HepG2 (cell line): ENCODE measurements at regions not wholly inside any gene's neighbourhood (a gene's known extent, or its start where the extent isn't known, plus 50 kb on each side); places are given as distances from the start of the nearest gene placed in this dataset.

ENCODE experiments used
- ATAC-seq: fragments of 200-7000 bp; cut with Tn5 transposase; 3 replicates; pipeline ENCODE4 v1.9.1; 2020; ENCODE audit warnings: mild to moderate bottlenecking, moderate library complexity
- BruUV-seq: library from RNA; stranded (reverse); fragments of 400-500 nt; replicated peaks from 2 replicates; lab custom pipeline; 2021; lab: Mats Ljungman, UMichigan
- CTCF ChIA-PET: fragments of 300-600 bp; formaldehyde crosslinking; extraction: SDS; loops from one replicate; lab custom pipeline; 2021; ENCODE audit warnings: low total read pairs, inconsistent platforms, low intra/inter-chr PET ratio; lab: Yijun Ruan, JAX
- POLR2A ChIA-PET: fragments of 350-600 bp; sonication (Branson Sonifier 250); formaldehyde crosslinking; loops from one replicate; lab custom pipeline; 2020; ENCODE audit warnings: antibody characterized with exemption, inconsistent platforms; lab: Yijun Ruan, JAX
- DNase-seq: peaks from one replicate; pipeline ENCODE4 v3.0.0-alpha.2; 2015; ENCODE audit warnings: low spot score
- FAIRE-seq: peaks from 3 replicates; lab custom pipeline; 2011; peaks lifted over from hg19 to GRCh38; lab: Jason Lieb, UNC
- H2AFZ ChIP-seq: one replicate; pipeline ENCODE4 v1.6.1; 2011; ENCODE audit warnings: low read length, inconsistent platforms
- H3K27ac ChIP-seq: fragments of 300-600 bp; 3 replicates; pipeline ENCODE4 v1.8.0; 2011; ENCODE audit warnings: mixed run types, mild to moderate bottlenecking, mixed read lengths, low read length, inconsistent platforms; ENCODE audit not compliant: insufficient read depth; ENCODE audit errors: extremely low read length
- H3K27me3 ChIP-seq, 2 experiments: fragments of 200-600 bp in 1 of 2; 2 replicates in 1 of 2; 3 replicates in 1 of 2; pipeline versions ENCODE4 v1.6.0 to v1.8.0; 2011; ENCODE audit warnings: low read length in 2 of 2, mild to moderate bottlenecking in 2 of 2, moderate library complexity in 2 of 2, inconsistent platforms in 1 of 2; ENCODE audit not compliant: insufficient read depth in 2 of 2, control insufficient read depth in 1 of 2
- H3K36me3 ChIP-seq, 2 experiments: fragments of 200-600 bp in 1 of 2; replicated peaks in 1 of 2; 2 replicates in 1 of 2; 3 replicates in 1 of 2; pipeline versions ENCODE4 v1.5.1 to v1.8.0; 2011; ENCODE audit warnings: low read length in 2 of 2, inconsistent platforms in 1 of 2; ENCODE audit not compliant: insufficient read depth in 2 of 2, control insufficient read depth in 1 of 2
- H3K4me1 ChIP-seq: 2 replicates; pipeline ENCODE4 v1.5.1; 2012; ENCODE audit warnings: low read length, inconsistent platforms; ENCODE audit not compliant: insufficient read depth
- H3K4me2 ChIP-seq: 2 replicates; pipeline ENCODE4 v1.6.0; 2011; ENCODE audit warnings: low read depth, low read length, inconsistent platforms
- H3K4me3 ChIP-seq, 3 experiments: fragments of 200-600 bp in 1 of 3; sonication (generic), shearing (Covaris generic) in 1 of 3; replicated peaks in 1 of 3; 2 replicates each; pipeline ENCODE4 v1.5.1; 2011 to 2016; ENCODE audit warnings: low read length in 3 of 3, inconsistent platforms in 2 of 3, low read depth in 2 of 3, mild to moderate bottlenecking in 2 of 3, control low read depth in 1 of 3, mixed read lengths in 1 of 3; ENCODE audit not compliant: insufficient read depth in 1 of 3
- H3K79me2 ChIP-seq: one replicate; pipeline ENCODE4 v1.6.1; 2011; ENCODE audit warnings: low read length, inconsistent platforms; ENCODE audit not compliant: insufficient read depth
- H3K9ac ChIP-seq: 2 replicates; pipeline ENCODE4 v1.6.0; 2011; ENCODE audit warnings: mild to moderate bottlenecking, low read depth, low read length, inconsistent platforms; ENCODE audit not compliant: insufficient read depth
- H3K9me3 ChIP-seq: 2 replicates; pipeline ENCODE4 v1.5.1; 2012; ENCODE audit warnings: mild to moderate bottlenecking, low read length
- H4K20me1 ChIP-seq: 2 replicates; pipeline ENCODE4 v1.6.0; 2011; ENCODE audit warnings: inconsistent platforms, mild to moderate bottlenecking, low read length, moderate library complexity; ENCODE audit not compliant: insufficient read depth
- ADNP ChIP-seq: sonication (generic); formaldehyde crosslinking; IDR thresholded peaks from 2 replicates; pipeline ENCODE4 v1.4.0; 2020; ENCODE audit warnings: missing genetic modification reagents
- DNMT3B ChIP-seq: conservative IDR thresholded peaks from 2 replicates; pipeline ENCODE4 v1.6.1; 2016; ENCODE audit warnings: missing biosample characterization, control low read depth
- IKZF4 ChIP-seq: sonication (generic); formaldehyde crosslinking; IDR thresholded peaks from 2 replicates; pipeline ENCODE4 v1.5.1; 2020; ENCODE audit warnings: borderline replicate concordance, mild to moderate bottlenecking, low read depth, missing genetic modification reagents; ENCODE audit errors: not compliant biosample characterization
- RBAK ChIP-seq: sonication (generic); formaldehyde crosslinking; IDR thresholded peaks from 2 replicates; pipeline ENCODE4 v1.5.1; 2020; ENCODE audit warnings: mild to moderate bottlenecking, missing genetic modification reagents
- SP4 ChIP-seq: sonication (generic); formaldehyde crosslinking; IDR thresholded peaks from 2 replicates; pipeline ENCODE4 v1.8.1; 2023; ENCODE audit warnings: mild to moderate bottlenecking, missing genetic modification reagents
- SSRP1 ChIP-seq: IDR thresholded peaks from 2 replicates; pipeline ENCODE4 v1.6.1; 2016; ENCODE audit warnings: control low read depth
- ZNF10 ChIP-seq: sonication (generic); formaldehyde crosslinking; IDR thresholded peaks from 2 replicates; pipeline ENCODE4 v1.4.0; 2020; ENCODE audit warnings: mild to moderate bottlenecking, low read depth, missing genetic modification reagents, borderline replicate concordance
- ZNF512 ChIP-seq: sonication (generic); formaldehyde crosslinking; IDR thresholded peaks from 2 replicates; pipeline ENCODE4 v1.4.0; 2020; ENCODE audit warnings: mild to moderate bottlenecking, missing genetic modification reagents
- ZNF891 ChIP-seq: sonication (generic); formaldehyde crosslinking; IDR thresholded peaks from 2 replicates; pipeline ENCODE4 v1.5.0; 2020; ENCODE audit warnings: mild to moderate bottlenecking, missing genetic modification reagents
- ZXDC ChIP-seq: sonication (generic); formaldehyde crosslinking; IDR thresholded peaks from 2 replicates; pipeline ENCODE4 v1.5.0; 2020; ENCODE audit warnings: mild to moderate bottlenecking, missing genetic modification reagents
- in situ Hi-C: cut with HindIII; loops from 2 replicates; pipeline ENCODE4 v1.10.0; 2017; ENCODE audit warnings: low pct_unique_long_range_greater_than_20kb; ENCODE audit not compliant: extremely low pct_ligation_motif_present
- intact Hi-C: fragments of 100-400 bp; cut with micrococcal nuclease; formaldehyde crosslinking; loops from one replicate; pipeline ENCODE4 v1.10.0; 2022; ENCODE audit not compliant: unreplicated experiment

GRCh38 chr5:174644436-174644835 lies 79.9 kb upstream of the MSX2 start (continued):
- TF ChIP-seq ADNP (no peak), ZXDC (CRISPR knock-in tag) (no peak), ZNF891 (CRISPR knock-in tag) (no peak)

GRCh38 chr5:174644923-174645322 lies 79.5 kb upstream of the MSX2 start:
- Histone ChIP-seq H3K4me3 (no peak overlapping the region), H3K9ac (no peak overlapping the region), H3K36me3 (no peaks in the 10 kb centered on the region), H3K27ac (no peak overlapping the region), H3K4me1 (no peaks in the 10 kb centered on the region), H3K9me3 (peaks cover 6% of the 10 kb centered on the region; the same call in 1 of the 2 replicates), H3K4me2 (no peak overlapping the region), H3K27me3 (no peaks in the 10 kb centered on the region), H4K20me1 (no peaks in the 10 kb centered on the region), H3K79me2 (no peaks in the 10 kb centered on the region), H2AFZ (no peak overlapping the region)
- POLR2A ChIA-PET = no interaction called here
- no TSS peak for BruUV-seq
- in situ Hi-C loops = no loop called here
- ATAC-seq (no peak), DNase-seq (no peak), FAIRE-seq (no peak)
- intact Hi-C loops = no loop called here
- CTCF ChIA-PET = no interaction called here
- TF ChIP-seq SP4 = no peak
- TF ChIP-seq RBAK (CRISPR knock-in tag) = no peak
- TF ChIP-seq ZNF10 (CRISPR knock-in tag) = no peak
- TF ChIP-seq ZNF512 = no peak
- no peak for TF ChIP-seq IKZF4 (CRISPR knock-in tag)
- no peak for TF ChIP-seq DNMT3B (CRISPR knock-in tag)
- TF ChIP-seq SSRP1 (CRISPR knock-in tag) = no peak
